IMR-90 (cell line): ENCODE measurements at regions not wholly inside any gene's neighbourhood (a gene's known extent, or its start where the extent isn't known, plus 50 kb on each side); places are given as distances from the start of the nearest gene placed in this dataset.
"Not testable (repeated sequence)": the region's sequence is repeated elsewhere in the genome, so short reads cannot be mapped to it uniquely, and the experiment has no call there.

Experiments
- ATAC-seq: fragments of 200-7000 bp; cut with Tn5 transposase; 2 replicates; pipeline ENCODE4 v1.9.1; 2020; ENCODE audit warnings: low read depth, mild to moderate bottlenecking, moderate library complexity
- BruUV-seq: library from RNA; stranded (reverse); fragments of 400-500 nt; replicated peaks from 2 replicates; lab custom pipeline; 2021; lab: Mats Ljungman, UMichigan
- CTCF ChIA-PET: fragments of 300-600 bp; formaldehyde crosslinking; extraction: SDS; loops from one replicate; lab custom pipeline; 2021; ENCODE audit warnings: antibody characterized with exemption; lab: Yijun Ruan, JAX
- POLR2A ChIA-PET: fragments of 300-600 bp; sonication (Branson Sonifier 250); formaldehyde crosslinking; loops from one replicate; lab custom pipeline; 2022; ENCODE audit warnings: antibody characterized with exemption; ENCODE audit not compliant: unreplicated experiment; lab: Charles Lee
- DNase-seq: peaks from one replicate; pipeline ENCODE4 v3.0.0; 2013
- H2AFZ ChIP-seq: replicated peaks from 2 replicates; pipeline ENCODE3; 2013; ENCODE audit warnings: low read length, mild to moderate bottlenecking; ENCODE audit not compliant: poor library complexity
- H2AK5ac ChIP-seq: 2 replicates; pipeline ENCODE4 v1.6.1; 2013; ENCODE audit warnings: low read depth, low read length, inconsistent platforms
- H2AK9ac ChIP-seq: replicated peaks from 2 replicates; pipeline ENCODE3; 2013; ENCODE audit warnings: mild to moderate bottlenecking, low read depth, low read length, moderate library complexity; ENCODE audit not compliant: poor library complexity
- H2BK120ac ChIP-seq: 2 replicates; pipeline ENCODE4 v1.6.1; 2013; ENCODE audit warnings: low read depth, low read length, inconsistent platforms
- H2BK15ac ChIP-seq: 3 replicates; pipeline ENCODE4 v1.6.1; 2013; ENCODE audit warnings: low read depth, low read length, inconsistent platforms
- H2BK20ac ChIP-seq: 2 replicates; pipeline ENCODE4 v1.6.1; 2013; ENCODE audit warnings: low read depth, mild to moderate bottlenecking, inconsistent platforms, low read length, moderate library complexity
- H2BK5ac ChIP-seq: 2 replicates; pipeline ENCODE4 v1.6.1; 2013; ENCODE audit warnings: mild to moderate bottlenecking, low read depth, low read length, inconsistent platforms; ENCODE audit not compliant: poor library complexity, severe bottlenecking
- H3K14ac ChIP-seq: replicated peaks from 2 replicates; pipeline ENCODE4 v1.6.1; 2013; ENCODE audit warnings: low read depth, low read length, inconsistent platforms
- H3K18ac ChIP-seq: 2 replicates; pipeline ENCODE4 v1.6.1; 2013; ENCODE audit warnings: low read depth, low read length, control low read depth
- H3K23ac ChIP-seq: 2 replicates; pipeline ENCODE4 v1.6.1; 2013; ENCODE audit warnings: low read depth, low read length, inconsistent platforms
- H3K27ac ChIP-seq: 2 replicates; pipeline ENCODE4 v1.5.1; 2013; ENCODE audit warnings: mild to moderate bottlenecking, control low read depth, low read length; ENCODE audit not compliant: insufficient read depth
- H3K27me3 ChIP-seq: 2 replicates; pipeline ENCODE4 v1.6.1; 2013; ENCODE audit warnings: low read length; ENCODE audit not compliant: control insufficient read depth, insufficient read depth
- H3K36me3 ChIP-seq: 2 replicates; pipeline ENCODE4 v1.6.1; 2013; ENCODE audit warnings: low read length, mixed read lengths; ENCODE audit not compliant: control insufficient read depth, insufficient read depth
- H3K4ac ChIP-seq: 2 replicates; pipeline ENCODE4 v1.6.1; 2013; ENCODE audit warnings: low read depth, low read length, inconsistent platforms
- H3K4me1 ChIP-seq: 2 replicates; pipeline ENCODE4 v1.6.1; 2013; ENCODE audit warnings: low read length, mixed read lengths; ENCODE audit not compliant: control insufficient read depth, insufficient read depth
- H3K4me2 ChIP-seq: 2 replicates; pipeline ENCODE4 v1.6.1; 2013; ENCODE audit warnings: low read depth, mild to moderate bottlenecking, control low read depth, low read length, moderate library complexity
- H3K4me3 ChIP-seq: 2 replicates; pipeline ENCODE4 v1.5.1; 2013; ENCODE audit warnings: low read depth, mild to moderate bottlenecking, control low read depth, low read length, moderate library complexity; ENCODE audit not compliant: insufficient read depth
- H3K56ac ChIP-seq: 2 replicates; pipeline ENCODE4 v1.6.1; 2013; ENCODE audit warnings: low read length, inconsistent platforms; ENCODE audit not compliant: insufficient read depth; ENCODE audit errors: extremely low read depth
- H3K79me1 ChIP-seq, 2 experiments: 2 replicates each; pipeline ENCODE4 v1.6.1; 2013; ENCODE audit warnings: low read length in 2 of 2, inconsistent platforms in 1 of 2, low read depth in 1 of 2
- H3K9ac ChIP-seq: 2 replicates; pipeline ENCODE4 v1.6.1; 2013; ENCODE audit warnings: low read depth, low read length, control low read depth
- H3K9me1 ChIP-seq: 2 replicates; pipeline ENCODE4 v1.6.1; 2013; ENCODE audit warnings: low read length, inconsistent platforms; ENCODE audit not compliant: insufficient read depth
- H3K9me3 ChIP-seq: 2 replicates; pipeline ENCODE4 v1.6.1; 2013; ENCODE audit warnings: low read length; ENCODE audit not compliant: control insufficient read depth, insufficient read depth
- H4K20me1 ChIP-seq: 2 replicates; pipeline ENCODE4 v1.6.1; 2013; ENCODE audit warnings: low read length, inconsistent platforms; ENCODE audit not compliant: insufficient read depth
- H4K5ac ChIP-seq: 2 replicates; pipeline ENCODE4 v1.6.1; 2013; ENCODE audit warnings: mild to moderate bottlenecking, low read depth, low read length, control low read depth
- H4K8ac ChIP-seq, 2 experiments: 2 replicates each; pipeline ENCODE4 v1.6.1; 2013; ENCODE audit warnings: low read depth in 2 of 2, low read length in 2 of 2, control low read depth in 1 of 2, inconsistent platforms in 1 of 2
- H4K91ac ChIP-seq: 2 replicates; pipeline ENCODE4 v1.6.1; 2013; ENCODE audit warnings: low read depth, low read length, inconsistent platforms; ENCODE audit not compliant: insufficient read depth
- WGBS, 2 experiments: methylation state at CpG; one replicate each; pipeline versions ENCODE4 v1.1.5 to v1.1.7; 2013; ENCODE audit warnings: missing lambda C conversion rate in 2 of 2; ENCODE audit not compliant: insufficient read length in 1 of 2; ENCODE audit errors: extremely low coverage in 2 of 2; 5-methylcytosine and 5-hydroxymethylcytosine counted together
- dilution Hi-C: fragments of 300-500 bp; cut with HindIII; formaldehyde crosslinking; loops from one replicate; pipeline ENCODE4 v1.14.3; 2018; ENCODE audit warnings: low sequenced_read_pairs; ENCODE audit not compliant: unreplicated experiment
- in situ Hi-C: fragments of 300-500 bp; cut with MboI; formaldehyde crosslinking; loops from 3 replicates; pipeline ENCODE4 v1.14.3; 2019; ENCODE audit warnings: low sequenced_read_pairs, inconsistent platforms, mixed read lengths
- intact Hi-C: fragments of 100-400 bp; cut with micrococcal nuclease; formaldehyde crosslinking; loops from 2 replicates; pipeline ENCODE4 v1.10.0; 2022

GRCh38 chr7:150111373-150112139 is 211.6 kb upstream of the LRRC61 start:
- H2BK20ac ChIP-seq, H3K79me1 ChIP-seq, H3K4me2 ChIP-seq, intact Hi-C loops, H4K20me1 ChIP-seq, H3K23ac ChIP-seq, H2BK15ac ChIP-seq, CTCF ChIA-PET, DNase-seq, dilution Hi-C loops, H3K9me3 ChIP-seq, in situ Hi-C loops, H4K5ac ChIP-seq, H2BK120ac ChIP-seq, H2AK9ac ChIP-seq, H3K18ac ChIP-seq, H2BK5ac ChIP-seq, H4K91ac ChIP-seq, H3K4me3 ChIP-seq, ATAC-seq, POLR2A ChIA-PET, H3K9ac ChIP-seq, H3K27ac ChIP-seq, H4K8ac ChIP-seq, H2AFZ ChIP-seq, H3K14ac ChIP-seq, H3K4ac ChIP-seq, H3K9me1 ChIP-seq, H3K36me3 ChIP-seq, H2AK5ac ChIP-seq, BruUV-seq, H3K27me3 ChIP-seq, H3K4me1 ChIP-seq, H3K56ac ChIP-seq: not testable (repeated sequence)
- 37% methylated on average over 6 of the region's 33 CpGs; no CpG with 5 or more reads in 1 of the 2 experiments for WGBS, 2 experiments

DNA sequence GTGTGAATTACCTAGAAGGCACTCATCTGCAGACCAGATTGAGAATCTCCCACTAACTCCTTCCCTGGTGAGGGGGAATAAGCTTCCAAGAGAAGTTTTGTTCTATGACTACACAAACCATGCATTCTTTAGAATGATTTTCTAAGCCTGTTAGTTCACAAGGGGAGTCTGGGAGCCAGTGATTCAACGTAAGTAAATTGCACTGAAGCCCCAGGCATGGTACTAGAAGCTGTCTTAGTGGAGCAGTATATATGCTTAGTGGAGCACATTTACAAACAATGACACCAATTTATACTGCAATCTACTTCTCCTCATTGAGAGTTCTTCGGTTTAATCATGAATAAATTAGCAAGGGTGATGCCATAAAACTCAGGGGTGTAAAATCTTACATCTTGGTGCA is 209.9 kb upstream of the LRRC61 start:
- H3K18ac ChIP-seq, ATAC-seq, H2BK120ac ChIP-seq, POLR2A ChIA-PET, BruUV-seq, H3K9ac ChIP-seq, H2AK5ac ChIP-seq, dilution Hi-C loops, H2BK15ac ChIP-seq, H2BK5ac ChIP-seq, H3K4me1 ChIP-seq, H3K9me3 ChIP-seq, DNase-seq, H3K79me1 ChIP-seq, H3K4me3 ChIP-seq, H4K91ac ChIP-seq, H2BK20ac ChIP-seq, H3K4ac ChIP-seq, H4K8ac ChIP-seq, H3K9me1 ChIP-seq, intact Hi-C loops, H3K27ac ChIP-seq, CTCF ChIA-PET, H3K27me3 ChIP-seq, H4K20me1 ChIP-seq, H3K23ac ChIP-seq, H3K14ac ChIP-seq, H3K56ac ChIP-seq, H2AFZ ChIP-seq, in situ Hi-C loops, H4K5ac ChIP-seq, H2AK9ac ChIP-seq, H3K36me3 ChIP-seq, H3K4me2 ChIP-seq: not testable (repeated sequence)
- no CpG with 5 or more reads among the region's 2 CpGs for WGBS, 2 experiments
